Suprapubic skin (tissue), 4 donors: ENCODE measurements at regions not wholly inside any gene's neighbourhood (a gene's known extent, or its start where the extent isn't known, plus 50 kb on each side); places are given as distances from the start of the nearest gene placed in this dataset.

Experiments used
- EP300 ChIP-seq: sonication (generic); formaldehyde crosslinking; IDR thresholded peaks from one replicate; pipeline ENCODE4 v1.6.1; 2017; ENCODE audit warnings: antibody characterized with exemption
- POLR2A ChIP-seq, 2 donors: fragments of 450-650 bp; IDR thresholded peaks; one replicate each; pipeline ENCODE4 v1.6.1; 2017; ENCODE audit warnings: antibody characterized with exemption in 2 of 2, mild to moderate bottlenecking in 2 of 2, moderate library complexity in 2 of 2
- POLR2AphosphoS5 ChIP-seq, 3 donors: sonication (generic); formaldehyde crosslinking; IDR thresholded peaks; one replicate each; pipeline ENCODE4 v1.6.1; 2017; ENCODE audit warnings: antibody characterized with exemption in 3 of 3
- TF ChIP-seq, protein P1 (sequence below), 2 donors: fragments of 200-600 bp in 1 of 2; fragments of 450-650 bp in 1 of 2; sonication (generic) in 1 of 2; IDR thresholded peaks; one replicate each; pipeline ENCODE4 v1.5.1; 2016 to 2019; ENCODE audit warnings: antibody characterized with exemption in 2 of 2, mild to moderate bottlenecking in 1 of 2, moderate library complexity in 1 of 2

DNA sequence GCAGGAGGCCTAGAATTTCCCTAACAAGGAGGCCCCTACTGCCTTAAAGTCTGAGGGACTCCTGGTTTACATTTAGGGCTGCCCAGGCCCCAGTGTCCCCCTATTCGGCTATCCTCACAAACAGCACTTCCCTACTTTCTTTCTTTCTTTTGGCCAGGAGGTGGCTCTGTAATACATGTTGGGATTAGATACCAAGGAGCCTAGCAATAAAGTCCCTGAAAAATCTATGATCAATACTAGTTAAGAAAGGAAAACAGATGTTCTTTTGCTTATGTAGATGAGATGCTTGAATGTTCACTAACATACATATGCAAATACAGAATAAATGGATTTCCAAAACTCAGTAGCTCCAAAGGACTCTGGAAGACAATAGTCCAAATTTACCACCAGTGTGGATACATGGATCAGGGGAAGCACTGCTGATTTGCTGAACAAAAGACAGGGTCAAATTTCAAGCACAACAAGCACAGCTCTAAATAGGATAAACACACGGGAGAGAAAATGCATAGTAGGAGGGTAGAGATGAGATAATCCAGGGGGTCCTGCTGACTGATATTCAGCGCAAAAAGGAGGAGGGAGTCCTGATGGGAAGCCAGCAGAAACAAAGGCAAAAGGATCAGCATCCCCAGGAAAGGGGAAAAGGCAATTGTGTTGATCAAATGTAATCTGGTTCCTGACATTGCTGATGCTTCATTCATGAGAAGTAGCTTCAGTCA, 240.0 kb downstream of the NUF2 start:
- no peak for TF ChIP-seq POLR2A (IDR thresholded peaks at IDR 0.05)
- TF ChIP-seq, protein P1, sequence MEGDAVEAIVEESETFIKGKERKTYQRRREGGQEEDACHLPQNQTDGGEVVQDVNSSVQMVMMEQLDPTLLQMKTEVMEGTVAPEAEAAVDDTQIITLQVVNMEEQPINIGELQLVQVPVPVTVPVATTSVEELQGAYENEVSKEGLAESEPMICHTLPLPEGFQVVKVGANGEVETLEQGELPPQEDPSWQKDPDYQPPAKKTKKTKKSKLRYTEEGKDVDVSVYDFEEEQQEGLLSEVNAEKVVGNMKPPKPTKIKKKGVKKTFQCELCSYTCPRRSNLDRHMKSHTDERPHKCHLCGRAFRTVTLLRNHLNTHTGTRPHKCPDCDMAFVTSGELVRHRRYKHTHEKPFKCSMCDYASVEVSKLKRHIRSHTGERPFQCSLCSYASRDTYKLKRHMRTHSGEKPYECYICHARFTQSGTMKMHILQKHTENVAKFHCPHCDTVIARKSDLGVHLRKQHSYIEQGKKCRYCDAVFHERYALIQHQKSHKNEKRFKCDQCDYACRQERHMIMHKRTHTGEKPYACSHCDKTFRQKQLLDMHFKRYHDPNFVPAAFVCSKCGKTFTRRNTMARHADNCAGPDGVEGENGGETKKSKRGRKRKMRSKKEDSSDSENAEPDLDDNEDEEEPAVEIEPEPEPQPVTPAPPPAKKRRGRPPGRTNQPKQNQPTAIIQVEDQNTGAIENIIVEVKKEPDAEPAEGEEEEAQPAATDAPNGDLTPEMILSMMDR (IDR thresholded peaks at IDR 0.05) = no peak
- TF ChIP-seq EP300 = no peak
- TF ChIP-seq POLR2AphosphoS5 (IDR thresholded peaks at IDR 0.05) = no peak
